ENCODE measurements at regions not wholly inside any gene's neighbourhood (a gene's known extent, or its start where the extent isn't known, plus 50 kb on each side); places are given as distances from the start of the nearest gene placed in this dataset.
"Not testable (repeated sequence)": the region's sequence is repeated elsewhere in the genome, so short reads cannot be mapped to it uniquely, and the experiment has no call there.

GRCh38 chr1:173324352-173324751 lies 117.2 kb upstream of the TNFSF4 start:
- H3K27ac ChIP-seq (ENCODE audit: extremely low read depth, low read depth, low read length); H3K9me3 ChIP-seq (replicated peaks; ENCODE audit: control insufficient read depth, insufficient read depth, low read depth, low read length); POLR2A ChIA-PET; H3K36me3 ChIP-seq (ENCODE audit: control insufficient read depth, insufficient read depth, low read length); intact Hi-C loops (cut with micrococcal nuclease); H3K4me1 ChIP-seq (replicated peaks in 1 of 2; ENCODE audit: control insufficient read depth in 2 of 2, insufficient read depth in 2 of 2, low read length in 2 of 2); H3K79me2 ChIP-seq (ENCODE audit: control insufficient read depth, insufficient read depth, low read length); FAIRE-seq; in situ Hi-C loops (cut with MboI); H4K20me1 ChIP-seq (replicated peaks; ENCODE audit: control insufficient read depth, insufficient read depth, low read length); ATAC-seq; BruUV-seq (replicated peaks); H3K9ac ChIP-seq (ENCODE audit: insufficient read depth in 1 of 2, low read depth in 2 of 2, low read length in 2 of 2); H3K4me2 ChIP-seq (ENCODE audit: insufficient read depth, low read length); DNase-seq (ENCODE audit: extremely low read depth in 1 of 4, low spot score in 3 of 4); H2AFZ ChIP-seq (ENCODE audit: low read depth, low read length); H3K9me1 ChIP-seq (ENCODE audit: control insufficient read depth, insufficient read depth, low read length); CTCF ChIA-PET (ENCODE audit: low intra/inter-chr PET ratio); H3K27me3 ChIP-seq (ENCODE audit: control insufficient read depth in 2 of 2, insufficient read depth in 2 of 2, low read length in 2 of 2); H3K4me3 ChIP-seq: not testable (repeated sequence)
- TF ChIP-seq ZNF507 (tag; conservative IDR thresholded peaks at IDR 0.05) (peak; percentile 98), ZNF354B (CRISPR knock-in tag; IDR thresholded peaks at IDR 0.05) (peak; percentile 90)
- 50% methylated on average over 2 of the region's 2 CpGs for WGBS (ENCODE audit: insufficient coverage, low coverage, missing lambda C conversion rate)

- H3K36me3 ChIP-seq (ENCODE audit: control insufficient read depth, insufficient read depth, low read length); H3K9me1 ChIP-seq (ENCODE audit: control insufficient read depth, insufficient read depth, low read length); H3K4me3 ChIP-seq; H4K20me1 ChIP-seq (replicated peaks; ENCODE audit: control insufficient read depth, insufficient read depth, low read length); H3K27ac ChIP-seq (ENCODE audit: extremely low read depth, low read depth, low read length); BruUV-seq (replicated peaks); DNase-seq (ENCODE audit: extremely low read depth in 1 of 4, low spot score in 3 of 4); H3K27me3 ChIP-seq (ENCODE audit: control insufficient read depth in 2 of 2, insufficient read depth in 2 of 2, low read length in 2 of 2); H3K9ac ChIP-seq (ENCODE audit: insufficient read depth in 1 of 2, low read depth in 2 of 2, low read length in 2 of 2); H3K4me2 ChIP-seq (ENCODE audit: insufficient read depth, low read length); POLR2A ChIA-PET; CTCF ChIA-PET (ENCODE audit: low intra/inter-chr PET ratio); H2AFZ ChIP-seq (ENCODE audit: low read depth, low read length); H3K9me3 ChIP-seq (replicated peaks; ENCODE audit: control insufficient read depth, insufficient read depth, low read depth, low read length); ATAC-seq; H3K79me2 ChIP-seq (ENCODE audit: control insufficient read depth, insufficient read depth, low read length); FAIRE-seq; in situ Hi-C loops (cut with MboI): not testable (repeated sequence)
- intact Hi-C loops (cut with micrococcal nuclease) = loop anchor here (5.0 kb wide), 1 partner anchor 84 kb away; no protein-coding TSS in a partner anchor
- H3K4me1 ChIP-seq (replicated peaks in 1 of 2; ENCODE audit: control insufficient read depth in 2 of 2, insufficient read depth in 2 of 2, low read length in 2 of 2) = peaks cover 0 to 32% of the 10 kb centered on the region in 2 experiments; a peak in 4 of 5 replicates
- 88% methylated on average over 1 of the region's 3 CpGs for WGBS (ENCODE audit: insufficient coverage, low coverage, missing lambda C conversion rate)
- TF ChIP-seq ZNF146 (CRISPR knock-in tag; IDR thresholded peaks at IDR 0.05; ENCODE audit: unreplicated experiment) (peak; percentile 65), KDM1A (IDR thresholded peaks at IDR 0.05) (peak in 1 of 2 experiments; percentile 57; a peak in 1 of 4 replicates), BCOR (IDR thresholded peaks at IDR 0.05) (peak; percentile 73)
These were observed 120.9 kb upstream of the TNFSF4 start for GRCh38 chr1:173327987-173328386.
